ENCODE measurements at regions not wholly inside any gene's neighbourhood (a gene's known extent, or its start where the extent isn't known, plus 50 kb on each side); places are given as distances from the start of the nearest gene placed in this dataset.

DNA sequence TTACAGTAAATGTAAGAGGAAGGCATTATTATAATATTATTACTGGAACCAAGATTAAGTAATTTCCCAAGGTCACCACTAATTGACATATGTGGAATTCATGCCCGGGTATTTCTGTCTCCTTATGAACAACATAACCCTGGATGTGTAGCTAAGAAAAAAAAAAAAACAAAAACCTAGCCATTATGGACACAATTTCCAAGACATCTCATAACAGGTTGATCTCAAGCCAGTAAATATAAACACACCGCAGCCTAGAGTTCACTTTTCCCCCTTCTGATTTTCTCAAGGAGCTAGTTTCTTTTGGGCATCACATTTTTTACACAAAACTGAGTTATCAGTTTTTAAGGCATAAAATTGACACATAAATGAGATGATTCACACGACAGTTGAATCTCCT is 306.5 kb upstream of the RSPO3 start:
- peak overlapping the region; percentile 74 for H3K9ac ChIP-seq (ENCODE audit: low read length)
- no peaks in the 10 kb centered on the region for H3K79me1 ChIP-seq (replicated peaks; ENCODE audit: low read length, poor library complexity, severe bottlenecking)
- no peaks in the 10 kb centered on the region for H3K27me3 ChIP-seq (ENCODE audit: control insufficient read depth in 1 of 2, insufficient read depth in 1 of 2, low read length in 2 of 2)
- no peak overlapping the region for H2BK5ac ChIP-seq (ENCODE audit: low read depth, low read length, poor library complexity, severe bottlenecking)
- H3K4me3 ChIP-seq (ENCODE audit: insufficient read depth in 1 of 2, low read depth in 1 of 2, low read length in 2 of 2): peak overlapping the region in 1 of 2 experiments; percentile 44
- no peak overlapping the region for H4K91ac ChIP-seq (ENCODE audit: low read length)
- H2AFZ ChIP-seq (ENCODE audit: low read depth, low read length): no peak overlapping the region
- H4K8ac ChIP-seq (ENCODE audit: low read length): no peak overlapping the region
- H3K14ac ChIP-seq (ENCODE audit: low read length in 2 of 2): no peak overlapping the region
- DNase-seq: no peak
- H3K4ac ChIP-seq (ENCODE audit: low read depth in 1 of 2, low read length in 2 of 2): no peak overlapping the region
- no peaks in the 10 kb centered on the region for H3K4me1 ChIP-seq (ENCODE audit: control insufficient read depth, insufficient read depth, low read depth, low read length)
- H2AK5ac ChIP-seq (ENCODE audit: low read length, severe bottlenecking): no peak overlapping the region
- no peaks in the 10 kb centered on the region for H3K9me3 ChIP-seq (ENCODE audit: control insufficient read depth, low read length)
- WGBS: 92% methylated on average over 2 of the region's 3 CpGs
- H2BK12ac ChIP-seq (ENCODE audit: low read length in 2 of 2): no peak overlapping the region
- no peak overlapping the region for H3K4me2 ChIP-seq (ENCODE audit: low read length, poor library complexity, severe bottlenecking)
- H3K27ac ChIP-seq (ENCODE audit: low read length, poor library complexity, severe bottlenecking): no peak overlapping the region
- H3K23ac ChIP-seq (ENCODE audit: low read length in 2 of 2): no peak overlapping the region
- H3K18ac ChIP-seq (ENCODE audit: low read depth in 1 of 2, low read length in 2 of 2): no peak overlapping the region
- no peaks in the 10 kb centered on the region for H3K36me3 ChIP-seq (ENCODE audit: control insufficient read depth in 1 of 2, insufficient read depth in 2 of 2, low read depth in 1 of 2, low read length in 2 of 2)
- H2BK120ac ChIP-seq (ENCODE audit: low read depth, low read length): no peak overlapping the region
- H2BK15ac ChIP-seq (ENCODE audit: low read depth, poor library complexity, severe bottlenecking): no peak overlapping the region

DNA sequence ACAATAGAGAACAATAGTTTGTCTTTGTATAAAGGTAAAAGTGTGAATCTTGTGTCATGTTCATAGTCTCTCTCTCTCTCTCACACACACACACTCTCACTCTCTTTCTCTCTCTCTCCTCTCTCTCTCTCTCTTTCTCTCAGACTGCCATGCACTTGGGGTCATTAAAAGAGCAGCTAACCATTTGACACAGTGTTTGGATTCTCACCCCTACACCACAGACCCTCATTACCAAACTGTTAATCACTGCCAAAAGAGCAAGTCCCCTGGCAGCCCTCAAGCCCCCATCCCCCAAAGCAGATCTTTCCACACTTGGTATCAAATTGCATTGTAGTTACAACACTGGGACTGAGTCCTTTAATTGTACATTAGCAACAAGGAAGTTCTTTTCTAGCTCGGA is 305.8 kb upstream of the RSPO3 start:
- no peak overlapping the region for H2BK120ac ChIP-seq (ENCODE audit: low read depth, low read length)
- no peak overlapping the region for H3K4ac ChIP-seq (ENCODE audit: low read depth in 1 of 2, low read length in 2 of 2)
- no peak overlapping the region for H4K91ac ChIP-seq (ENCODE audit: low read length)
- H3K27me3 ChIP-seq (ENCODE audit: control insufficient read depth in 1 of 2, insufficient read depth in 1 of 2, low read length in 2 of 2): no peaks in the 10 kb centered on the region
- H2BK5ac ChIP-seq (ENCODE audit: low read depth, low read length, poor library complexity, severe bottlenecking): no peak overlapping the region
- H4K8ac ChIP-seq (ENCODE audit: low read length): no peak overlapping the region
- no peak overlapping the region for H2BK15ac ChIP-seq (ENCODE audit: low read depth, poor library complexity, severe bottlenecking)
- no peak overlapping the region for H2AK5ac ChIP-seq (ENCODE audit: low read length, severe bottlenecking)
- H3K79me1 ChIP-seq (replicated peaks; ENCODE audit: low read length, poor library complexity, severe bottlenecking): no peaks in the 10 kb centered on the region
- H3K14ac ChIP-seq (ENCODE audit: low read length in 2 of 2): no peak overlapping the region
- peak; percentile 6 for DNase-seq
- no peaks in the 10 kb centered on the region for H3K9me3 ChIP-seq (ENCODE audit: control insufficient read depth, low read length)
- no peak overlapping the region for H3K4me3 ChIP-seq (ENCODE audit: insufficient read depth in 1 of 2, low read depth in 1 of 2, low read length in 2 of 2)
- no peak overlapping the region for H3K4me2 ChIP-seq (ENCODE audit: low read length, poor library complexity, severe bottlenecking)
- H3K9ac ChIP-seq (ENCODE audit: low read length): peak overlapping the region; percentile 74
- no peak overlapping the region for H2BK12ac ChIP-seq (ENCODE audit: low read length in 2 of 2)
- peak overlapping the region; percentile 71 for H2AFZ ChIP-seq (ENCODE audit: low read depth, low read length)
- H3K18ac ChIP-seq (ENCODE audit: low read depth in 1 of 2, low read length in 2 of 2): no peak overlapping the region
- no CpG with 5 or more reads among the region's 1 CpG for WGBS
- no peak overlapping the region for H3K23ac ChIP-seq (ENCODE audit: low read length in 2 of 2)
- H3K27ac ChIP-seq (ENCODE audit: low read length, poor library complexity, severe bottlenecking): no peak overlapping the region
- H3K36me3 ChIP-seq (ENCODE audit: control insufficient read depth in 1 of 2, insufficient read depth in 2 of 2, low read depth in 1 of 2, low read length in 2 of 2): no peaks in the 10 kb centered on the region
- no peaks in the 10 kb centered on the region for H3K4me1 ChIP-seq (ENCODE audit: control insufficient read depth, insufficient read depth, low read depth, low read length)

DNA sequence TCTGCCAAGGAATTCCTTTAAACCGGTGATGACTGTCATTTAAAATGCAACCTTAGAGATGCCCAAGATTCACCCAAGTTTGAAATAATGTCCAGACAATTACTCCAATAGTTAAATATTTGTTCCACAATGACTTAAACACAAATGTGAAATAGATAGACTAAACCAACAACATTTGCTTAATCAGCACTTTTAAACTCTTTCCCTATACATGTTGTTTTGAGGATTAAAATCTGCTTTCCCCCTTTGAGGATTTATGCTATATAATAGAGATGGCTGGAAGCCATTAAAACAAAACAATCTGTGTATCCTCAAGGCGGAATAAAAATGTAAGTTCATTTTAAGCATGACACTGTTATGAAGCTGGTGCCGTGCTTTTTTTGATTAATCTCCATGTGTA is 297.8 kb upstream of the RSPO3 start:
- Histone ChIP-seq H3K4me2 (ENCODE audit: low read length, poor library complexity, severe bottlenecking) (no peak overlapping the region), H2BK12ac (ENCODE audit: low read length in 2 of 2) (no peak overlapping the region), H3K36me3 (ENCODE audit: control insufficient read depth in 1 of 2, insufficient read depth in 2 of 2, low read depth in 1 of 2, low read length in 2 of 2) (no peaks in the 10 kb centered on the region), H3K79me1 (replicated peaks; ENCODE audit: low read length, poor library complexity, severe bottlenecking) (no peaks in the 10 kb centered on the region), H2BK5ac (ENCODE audit: low read depth, low read length, poor library complexity, severe bottlenecking) (no peak overlapping the region), H3K4me3 (ENCODE audit: insufficient read depth in 1 of 2, low read depth in 1 of 2, low read length in 2 of 2) (no peak overlapping the region), H4K91ac (ENCODE audit: low read length) (no peak overlapping the region), H3K23ac (ENCODE audit: low read length in 2 of 2) (no peak overlapping the region), H3K27me3 (ENCODE audit: control insufficient read depth in 1 of 2, insufficient read depth in 1 of 2, low read length in 2 of 2) (no peaks in the 10 kb centered on the region), H2BK120ac (ENCODE audit: low read depth, low read length) (no peak overlapping the region), H3K14ac (ENCODE audit: low read length in 2 of 2) (no peak overlapping the region), H3K18ac (ENCODE audit: low read depth in 1 of 2, low read length in 2 of 2) (no peak overlapping the region), H2BK15ac (ENCODE audit: low read depth, poor library complexity, severe bottlenecking) (no peak overlapping the region), H3K4me1 (ENCODE audit: control insufficient read depth, insufficient read depth, low read depth, low read length) (no peaks in the 10 kb centered on the region), H2AK5ac (ENCODE audit: low read length, severe bottlenecking) (no peak overlapping the region), H3K4ac (ENCODE audit: low read depth in 1 of 2, low read length in 2 of 2) (no peak overlapping the region), H4K8ac (ENCODE audit: low read length) (no peak overlapping the region), H2AFZ (ENCODE audit: low read depth, low read length) (no peak overlapping the region), H3K27ac (ENCODE audit: low read length, poor library complexity, severe bottlenecking) (no peak overlapping the region), H3K9ac (ENCODE audit: low read length) (no peak overlapping the region), H3K9me3 (ENCODE audit: control insufficient read depth, low read length) (no peaks in the 10 kb centered on the region)
- no peak for DNase-seq
- WGBS: 93% methylated on average over 3 of the region's 3 CpGs

DNA sequence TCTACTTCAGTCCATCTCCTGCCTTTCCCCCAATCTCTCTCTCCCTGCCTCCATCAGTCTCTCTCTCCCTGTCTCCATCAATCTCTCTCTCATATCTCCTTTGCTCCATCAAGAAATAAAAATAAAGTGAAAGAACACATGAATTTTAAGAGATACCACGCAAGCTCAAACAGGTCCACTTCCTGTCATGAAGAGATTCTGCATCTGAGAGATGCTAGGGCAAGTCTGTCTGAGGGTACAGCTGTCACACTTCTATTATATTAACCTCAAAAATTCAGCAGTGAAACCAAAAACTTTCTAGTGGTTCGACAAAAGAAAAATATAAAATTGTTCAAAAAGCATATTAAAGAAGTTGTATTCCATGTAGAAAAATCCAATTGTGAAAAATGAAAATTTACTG is 296.8 kb upstream of the RSPO3 start:
- H3K27me3 ChIP-seq (ENCODE audit: control insufficient read depth in 1 of 2, insufficient read depth in 1 of 2, low read length in 2 of 2): no peaks in the 10 kb centered on the region

More for the DNA sequence above, 296.8 kb upstream of the RSPO3 start:
- Histone ChIP-seq H3K27ac (ENCODE audit: low read length, poor library complexity, severe bottlenecking) (no peak overlapping the region), H2BK15ac (ENCODE audit: low read depth, poor library complexity, severe bottlenecking) (no peak overlapping the region), H4K8ac (ENCODE audit: low read length) (no peak overlapping the region), H2BK12ac (ENCODE audit: low read length in 2 of 2) (no peak overlapping the region), H4K91ac (ENCODE audit: low read length) (no peak overlapping the region), H2BK5ac (ENCODE audit: low read depth, low read length, poor library complexity, severe bottlenecking) (no peak overlapping the region), H2AK5ac (ENCODE audit: low read length, severe bottlenecking) (no peak overlapping the region), H3K9ac (ENCODE audit: low read length) (no peak overlapping the region), H3K14ac (ENCODE audit: low read length in 2 of 2) (no peak overlapping the region), H3K79me1 (replicated peaks; ENCODE audit: low read length, poor library complexity, severe bottlenecking) (no peaks in the 10 kb centered on the region), H3K4me3 (ENCODE audit: insufficient read depth in 1 of 2, low read depth in 1 of 2, low read length in 2 of 2) (no peak overlapping the region), H2BK120ac (ENCODE audit: low read depth, low read length) (no peak overlapping the region), H3K4me2 (ENCODE audit: low read length, poor library complexity, severe bottlenecking) (no peak overlapping the region), H3K23ac (ENCODE audit: low read length in 2 of 2) (no peak overlapping the region), H2AFZ (ENCODE audit: low read depth, low read length) (no peak overlapping the region), H3K4me1 (ENCODE audit: control insufficient read depth, insufficient read depth, low read depth, low read length) (no peaks in the 10 kb centered on the region), H3K36me3 (ENCODE audit: control insufficient read depth in 1 of 2, insufficient read depth in 2 of 2, low read depth in 1 of 2, low read length in 2 of 2) (no peaks in the 10 kb centered on the region), H3K4ac (ENCODE audit: low read depth in 1 of 2, low read length in 2 of 2) (no peak overlapping the region), H3K18ac (ENCODE audit: low read depth in 1 of 2, low read length in 2 of 2) (no peak overlapping the region), H3K9me3 (ENCODE audit: control insufficient read depth, low read length) (no peaks in the 10 kb centered on the region)
- no peak for DNase-seq
- WGBS: 71% methylated on average over 1 of the region's 2 CpGs

Measured in mesenchymal stem cell (in vitro differentiated cells and primary cell).